Muscle layer of duodenum (tissue), 2 donors: ENCODE measurements at regions not wholly inside any gene's neighbourhood (a gene's known extent, or its start where the extent isn't known, plus 50 kb on each side); places are given as distances from the start of the nearest gene placed in this dataset.

Experiments used
- H3K27ac ChIP-seq: one replicate; pipeline ENCODE4 v1.7.0; 2013; ENCODE audit warnings: mild to moderate bottlenecking, low read length
- H3K27me3 ChIP-seq: one replicate; pipeline ENCODE4 v1.7.0; 2013; ENCODE audit warnings: low read depth, mild to moderate bottlenecking, control low read depth, low read length
- H3K36me3 ChIP-seq, 2 donors: one replicate each; pipeline ENCODE4 v1.7.0; 2013; ENCODE audit warnings: low read length in 2 of 2, control low read depth in 1 of 2, mild to moderate bottlenecking in 1 of 2; ENCODE audit not compliant: insufficient read depth in 2 of 2, control insufficient read depth in 1 of 2
- H3K4me1 ChIP-seq, 2 donors: one replicate each; pipeline ENCODE4 v1.7.0; 2013; ENCODE audit warnings: low read length in 2 of 2, mild to moderate bottlenecking in 2 of 2, control low read depth in 1 of 2, moderate library complexity in 1 of 2; ENCODE audit not compliant: insufficient read depth in 2 of 2, control insufficient read depth in 1 of 2
- H3K4me3 ChIP-seq, 2 donors: one replicate each; pipeline ENCODE4 v1.7.0; 2013; ENCODE audit warnings: low read length in 2 of 2, low read depth in 1 of 2, mild to moderate bottlenecking in 1 of 2
- H3K9me3 ChIP-seq, 2 donors: one replicate each; pipeline ENCODE4 v1.7.0; 2013; ENCODE audit warnings: low read length in 2 of 2, control low read depth in 1 of 2, mild to moderate bottlenecking in 1 of 2; ENCODE audit not compliant: control insufficient read depth in 1 of 2
- donor health status: healthy.

GRCh38 chr4:123346330-123346940 lies 50.2 kb upstream of the SPRY1 start:
- no peak overlapping the region for H3K27ac ChIP-seq
- no peaks in the 10 kb centered on the region for H3K9me3 ChIP-seq
- no peaks in the 10 kb centered on the region for H3K4me1 ChIP-seq
- H3K27me3 ChIP-seq: no peaks in the 10 kb centered on the region
- H3K4me3 ChIP-seq: no peak overlapping the region
- no peaks in the 10 kb centered on the region for H3K36me3 ChIP-seq
